Choroid plexus epithelial cell (primary cell): ENCODE measurements at regions not wholly inside any gene's neighbourhood (a gene's known extent, or its start where the extent isn't known, plus 50 kb on each side); places are given as distances from the start of the nearest gene placed in this dataset.

Experiments
- DNase-seq: peaks from one replicate; pipeline ENCODE4 v3.0.0-alpha.2; 2010; ENCODE audit warnings: low read depth
- H3K4me3 ChIP-seq: 2 replicates; pipeline ENCODE4 v1.5.1; 2011; ENCODE audit warnings: low read depth, mild to moderate bottlenecking, control low read depth, low read length, moderate library complexity
- CTCF ChIP-seq: conservative IDR thresholded peaks from 2 replicates; pipeline ENCODE4 v1.5.1; 2011; ENCODE audit warnings: low read depth, mild to moderate bottlenecking, control low read depth, inconsistent platforms, low read length, moderate library complexity

- H3K4me3 ChIP-seq, result no peak overlapping the region
- no peak for TF ChIP-seq CTCF
- peak; percentile 87 for DNase-seq
Measured at GRCh38 chr6:139757784-139758183, 383.3 kb upstream of the CITED2 start.

GRCh38 chr6:139756381-139756780, 381.9 kb upstream of the CITED2 start:
- H3K4me3 ChIP-seq, result no peak overlapping the region
- DNase-seq, result no peak
- TF ChIP-seq CTCF, result no peak

- H3K4me3 ChIP-seq, result no peak overlapping the region
- no peak for DNase-seq
- no peak for TF ChIP-seq CTCF
Measured at GRCh38 chr6:139754898-139755775, 380.7 kb upstream of the CITED2 start.

GRCh38 chr6:139753198-139753861, 378.9 kb upstream of the CITED2 start:
- H3K4me3 ChIP-seq, result no peak overlapping the region
- no peak for TF ChIP-seq CTCF
- DNase-seq, result peak; percentile 84

- DNase-seq, result no peak
- no peak overlapping the region for H3K4me3 ChIP-seq
- TF ChIP-seq CTCF, result no peak
Measured at GRCh38 chr6:139752086-139752485, 377.6 kb upstream of the CITED2 start.

GRCh38 chr6:139751179-139751578, 376.7 kb upstream of the CITED2 start:
- DNase-seq, result peak; percentile 67

More at GRCh38 chr6:139751179-139751578, 376.7 kb upstream of the CITED2 start:
- no peak overlapping the region for H3K4me3 ChIP-seq
- no peak for TF ChIP-seq CTCF
